HEK293 (cell line): ENCODE measurements at regions not wholly inside any gene's neighbourhood (a gene's known extent, or its start where the extent isn't known, plus 50 kb on each side); places are given as distances from the start of the nearest gene placed in this dataset.
A peak's percentile ranks its signal among the peaks of the same experiment; 100 is the strongest.

Experiments used
- KLF16 ChIP-seq: fragments of 450-650 bp; formaldehyde crosslinking; IDR thresholded peaks from 2 replicates; pipeline ENCODE4 v1.5.1; 2017; ENCODE audit warnings: missing biosample characterization, missing genetic modification characterization
- TRIM28 ChIP-seq: IDR thresholded peaks from 2 replicates; pipeline ENCODE4 v1.6.1; 2011; ENCODE audit warnings: low read length, control low read depth, borderline replicate concordance
- ZNF121 ChIP-seq: fragments of 450-650 bp; formaldehyde crosslinking; IDR thresholded peaks from 2 replicates; pipeline ENCODE4 v1.5.1; 2016; ENCODE audit warnings: missing biosample characterization, missing genetic modification characterization
- ZNF239 ChIP-seq: fragments of 450-650 bp; formaldehyde crosslinking; IDR thresholded peaks from 2 replicates; pipeline ENCODE4 v1.5.1; 2016; ENCODE audit warnings: missing biosample characterization, missing genetic modification characterization
- ZNF48 ChIP-seq: fragments of 450-650 bp; formaldehyde crosslinking; IDR thresholded peaks from 2 replicates; pipeline ENCODE4 v1.5.1; 2016; ENCODE audit warnings: missing biosample characterization, missing genetic modification characterization
- TF ChIP-seq, protein P1 (sequence below): fragments of 450-650 bp; formaldehyde crosslinking; IDR thresholded peaks from 2 replicates; pipeline ENCODE4 v1.5.1; 2016; ENCODE audit warnings: missing biosample characterization, missing genetic modification characterization
- TF ChIP-seq, protein P2 (sequence below): fragments of 450-650 bp; formaldehyde crosslinking; IDR thresholded peaks from 2 replicates; pipeline ENCODE4 v1.5.1; 2017; ENCODE audit warnings: missing biosample characterization, missing genetic modification characterization

DNA sequence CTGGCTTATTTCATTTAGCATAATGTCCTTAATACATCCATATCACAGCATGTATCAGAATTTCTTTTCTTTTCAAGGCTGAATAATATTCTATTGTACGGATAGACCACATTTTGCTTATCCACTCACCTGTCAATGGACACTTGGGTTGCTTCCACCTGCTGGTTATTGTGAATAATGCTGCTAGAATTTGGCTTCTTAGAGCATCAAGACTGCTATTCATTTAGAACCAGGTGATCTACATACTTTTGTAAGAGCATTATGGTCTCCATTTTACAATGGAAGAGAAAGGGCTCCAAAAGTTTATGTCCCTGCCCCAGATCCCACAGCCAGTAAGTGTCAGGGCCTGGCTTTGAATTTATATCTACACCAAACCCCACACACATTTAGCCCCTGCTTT, 100.7 kb upstream of the CD82 start:
- TF ChIP-seq, protein P1, sequence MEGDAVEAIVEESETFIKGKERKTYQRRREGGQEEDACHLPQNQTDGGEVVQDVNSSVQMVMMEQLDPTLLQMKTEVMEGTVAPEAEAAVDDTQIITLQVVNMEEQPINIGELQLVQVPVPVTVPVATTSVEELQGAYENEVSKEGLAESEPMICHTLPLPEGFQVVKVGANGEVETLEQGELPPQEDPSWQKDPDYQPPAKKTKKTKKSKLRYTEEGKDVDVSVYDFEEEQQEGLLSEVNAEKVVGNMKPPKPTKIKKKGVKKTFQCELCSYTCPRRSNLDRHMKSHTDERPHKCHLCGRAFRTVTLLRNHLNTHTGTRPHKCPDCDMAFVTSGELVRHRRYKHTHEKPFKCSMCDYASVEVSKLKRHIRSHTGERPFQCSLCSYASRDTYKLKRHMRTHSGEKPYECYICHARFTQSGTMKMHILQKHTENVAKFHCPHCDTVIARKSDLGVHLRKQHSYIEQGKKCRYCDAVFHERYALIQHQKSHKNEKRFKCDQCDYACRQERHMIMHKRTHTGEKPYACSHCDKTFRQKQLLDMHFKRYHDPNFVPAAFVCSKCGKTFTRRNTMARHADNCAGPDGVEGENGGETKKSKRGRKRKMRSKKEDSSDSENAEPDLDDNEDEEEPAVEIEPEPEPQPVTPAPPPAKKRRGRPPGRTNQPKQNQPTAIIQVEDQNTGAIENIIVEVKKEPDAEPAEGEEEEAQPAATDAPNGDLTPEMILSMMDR (tag by site-specific recombination) = no peak
- TF ChIP-seq ZNF239 (tag by site-specific recombination) (no peak), TRIM28 (peak; percentile 93; the same call in 1 of the 2 replicates), ZNF48 (tag by site-specific recombination) (no peak), KLF16 (tag by site-specific recombination) (no peak), ZNF121 (tag by site-specific recombination) (no peak)
- TF ChIP-seq, protein P2, sequence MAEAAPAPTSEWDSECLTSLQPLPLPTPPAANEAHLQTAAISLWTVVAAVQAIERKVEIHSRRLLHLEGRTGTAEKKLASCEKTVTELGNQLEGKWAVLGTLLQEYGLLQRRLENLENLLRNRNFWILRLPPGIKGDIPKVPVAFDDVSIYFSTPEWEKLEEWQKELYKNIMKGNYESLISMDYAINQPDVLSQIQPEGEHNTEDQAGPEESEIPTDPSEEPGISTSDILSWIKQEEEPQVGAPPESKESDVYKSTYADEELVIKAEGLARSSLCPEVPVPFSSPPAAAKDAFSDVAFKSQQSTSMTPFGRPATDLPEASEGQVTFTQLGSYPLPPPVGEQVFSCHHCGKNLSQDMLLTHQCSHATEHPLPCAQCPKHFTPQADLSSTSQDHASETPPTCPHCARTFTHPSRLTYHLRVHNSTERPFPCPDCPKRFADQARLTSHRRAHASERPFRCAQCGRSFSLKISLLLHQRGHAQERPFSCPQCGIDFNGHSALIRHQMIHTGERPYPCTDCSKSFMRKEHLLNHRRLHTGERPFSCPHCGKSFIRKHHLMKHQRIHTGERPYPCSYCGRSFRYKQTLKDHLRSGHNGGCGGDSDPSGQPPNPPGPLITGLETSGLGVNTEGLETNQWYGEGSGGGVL (tag by site-specific recombination) = no peak
